Stomach (tissue), 4 donors: ENCODE measurements at regions not wholly inside any gene's neighbourhood (a gene's known extent, or its start where the extent isn't known, plus 50 kb on each side); places are given as distances from the start of the nearest gene placed in this dataset.

Experiments
- EP300 ChIP-seq: sonication (generic); formaldehyde crosslinking; IDR thresholded peaks from one replicate; pipeline ENCODE4 v1.6.1; 2017; ENCODE audit warnings: antibody characterized with exemption
- TF ChIP-seq, protein P1 (sequence below), 7 experiments: fragments of 450-650 bp in 4 of 7; fragments of 200-600 bp in 3 of 7; sonication (generic) in 3 of 7; IDR thresholded peaks; one replicate each; pipeline ENCODE4 v1.5.1; 2016 to 2019; ENCODE audit warnings: antibody characterized with exemption in 7 of 7, control low read depth in 2 of 7, mild to moderate bottlenecking in 1 of 7

DNA sequence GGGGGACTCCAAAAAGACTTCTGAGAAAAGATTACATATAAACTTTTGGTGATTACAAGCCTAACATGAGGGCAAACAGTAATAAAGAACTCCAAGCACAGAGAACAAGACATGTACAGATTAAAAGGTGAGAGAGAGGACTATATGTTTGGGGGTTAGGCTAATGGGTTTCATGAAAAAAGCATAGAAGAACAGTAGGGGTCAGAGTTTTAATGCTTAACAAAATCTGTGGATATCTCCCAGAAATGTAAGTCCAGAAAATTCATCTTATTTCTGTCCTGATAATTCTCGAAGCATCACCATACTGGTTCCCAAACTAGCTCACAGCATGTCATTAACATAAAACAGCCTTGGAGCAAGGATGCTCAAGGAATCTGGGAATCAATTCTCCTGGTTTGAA, 137.2 kb downstream of the ARRDC3 start:
- TF ChIP-seq, protein P1, sequence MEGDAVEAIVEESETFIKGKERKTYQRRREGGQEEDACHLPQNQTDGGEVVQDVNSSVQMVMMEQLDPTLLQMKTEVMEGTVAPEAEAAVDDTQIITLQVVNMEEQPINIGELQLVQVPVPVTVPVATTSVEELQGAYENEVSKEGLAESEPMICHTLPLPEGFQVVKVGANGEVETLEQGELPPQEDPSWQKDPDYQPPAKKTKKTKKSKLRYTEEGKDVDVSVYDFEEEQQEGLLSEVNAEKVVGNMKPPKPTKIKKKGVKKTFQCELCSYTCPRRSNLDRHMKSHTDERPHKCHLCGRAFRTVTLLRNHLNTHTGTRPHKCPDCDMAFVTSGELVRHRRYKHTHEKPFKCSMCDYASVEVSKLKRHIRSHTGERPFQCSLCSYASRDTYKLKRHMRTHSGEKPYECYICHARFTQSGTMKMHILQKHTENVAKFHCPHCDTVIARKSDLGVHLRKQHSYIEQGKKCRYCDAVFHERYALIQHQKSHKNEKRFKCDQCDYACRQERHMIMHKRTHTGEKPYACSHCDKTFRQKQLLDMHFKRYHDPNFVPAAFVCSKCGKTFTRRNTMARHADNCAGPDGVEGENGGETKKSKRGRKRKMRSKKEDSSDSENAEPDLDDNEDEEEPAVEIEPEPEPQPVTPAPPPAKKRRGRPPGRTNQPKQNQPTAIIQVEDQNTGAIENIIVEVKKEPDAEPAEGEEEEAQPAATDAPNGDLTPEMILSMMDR (IDR thresholded peaks at IDR 0.05): no peak
- no peak for TF ChIP-seq EP300
